ENCODE measurements at regions not wholly inside any gene's neighbourhood (a gene's known extent, or its start where the extent isn't known, plus 50 kb on each side); places are given as distances from the start of the nearest gene placed in this dataset.

DNA sequence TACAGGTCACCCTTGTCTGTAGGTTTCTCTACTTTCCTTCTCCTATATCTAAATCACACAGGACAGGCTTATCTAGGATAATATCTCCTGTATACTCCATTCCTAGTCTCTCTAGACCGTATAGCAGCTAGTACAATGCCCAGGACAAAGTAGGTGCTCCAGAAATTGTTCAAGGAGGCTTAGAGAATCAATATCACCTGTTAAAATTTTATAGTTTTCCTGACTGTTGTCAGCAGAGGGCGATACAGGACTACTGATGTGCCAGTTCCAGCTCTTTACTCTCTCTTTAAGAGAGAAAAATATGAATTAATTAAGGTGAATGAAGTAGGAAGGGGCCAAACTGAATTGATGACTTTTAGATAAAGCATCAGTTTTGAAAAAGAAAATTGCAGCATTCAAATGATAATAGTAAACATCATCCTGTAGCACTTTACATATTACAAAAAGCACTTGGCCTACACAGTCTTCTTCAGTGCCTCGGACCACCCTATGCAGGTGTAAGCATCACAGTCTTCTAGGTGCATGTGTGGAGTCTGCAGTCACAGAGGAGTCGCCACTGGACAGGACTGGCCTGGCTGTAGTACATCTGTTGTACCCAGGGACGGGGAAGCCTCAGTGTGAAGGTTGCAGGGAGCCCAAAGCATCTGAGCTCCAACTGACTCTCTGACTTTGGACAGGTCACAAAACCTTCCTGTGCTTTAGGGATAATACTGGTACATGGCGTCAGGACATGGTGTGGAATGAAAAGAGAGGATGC is 61.9 kb upstream of the MAX start:
- TF ChIP-seq CTCF (IDR thresholded peaks at IDR 0.05) (no peak), POLR2A (IDR thresholded peaks at IDR 0.05) (no peak)
- WGBS, 2 donors: 42 to 48% methylated on average over 6 of the region's 6 CpGs
- intact Hi-C loops (cut with DNase I; ENCODE audit: low total_unique reads): loop anchor here (10.0 kb wide), 2 partner anchors 661 to 791 kb away; no protein-coding TSS in a partner anchor
- DNase-seq (ENCODE audit: low spot score in 2 of 2): no peak
- no peak overlapping the region for H3K4me3 ChIP-seq (ENCODE audit: low read depth, poor library complexity, severe bottlenecking)

GRCh38 chr14:65164825-65165135 is 62.5 kb upstream of the MAX start:
- DNase-seq (ENCODE audit: low spot score in 2 of 2): no peak
- no peak overlapping the region for H3K4me3 ChIP-seq (ENCODE audit: low read depth, poor library complexity, severe bottlenecking)
- intact Hi-C loops (cut with DNase I; ENCODE audit: low total_unique reads): loop anchor here (10.0 kb wide), 2 partner anchors 660 to 790 kb away; no protein-coding TSS in a partner anchor
- TF ChIP-seq POLR2A (IDR thresholded peaks at IDR 0.05) (no peak), CTCF (IDR thresholded peaks at IDR 0.05) (no peak)
- WGBS, 2 donors: 84 to 93% methylated on average over 3 of the region's 3 CpGs

DNA sequence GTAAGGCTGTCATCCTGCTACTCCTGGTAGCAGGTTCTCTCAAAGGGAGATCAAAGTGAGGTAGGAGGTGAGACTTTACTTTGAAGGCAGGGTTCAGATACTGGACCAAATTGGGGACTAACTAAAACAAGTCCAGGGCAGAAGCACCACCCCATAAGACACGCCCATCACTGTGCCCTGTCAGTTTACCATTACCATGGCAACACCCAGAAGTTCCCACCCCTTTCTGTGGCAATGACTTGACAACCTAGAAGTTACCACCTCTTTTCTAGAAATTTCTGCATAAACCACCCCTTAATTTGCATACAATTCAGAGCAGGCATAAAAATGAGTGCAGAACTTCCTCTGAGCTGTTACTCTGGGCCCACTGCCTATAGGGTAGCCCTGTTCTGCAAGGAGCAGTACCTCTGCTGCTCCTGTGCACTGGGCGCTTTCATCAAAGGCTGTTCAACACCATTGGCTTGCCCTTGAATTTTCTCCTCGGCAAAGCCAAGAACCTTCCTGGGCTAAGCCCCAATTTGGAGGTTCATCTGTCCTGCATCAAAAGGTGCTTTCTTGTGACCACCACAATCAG is 64.8 kb upstream of the MAX start:
- no peak for TF ChIP-seq POLR2A (IDR thresholded peaks at IDR 0.05)
- TF ChIP-seq CTCF (IDR thresholded peaks at IDR 0.05): no peak
- WGBS, 2 donors: 92 to 98% methylated on average over 3 of the region's 3 CpGs
- no peak for DNase-seq (ENCODE audit: low spot score in 2 of 2)
- intact Hi-C loops (cut with DNase I; ENCODE audit: low total_unique reads): loop anchor here (10.0 kb wide), 2 partner anchors 658 to 788 kb away; no protein-coding TSS in a partner anchor
- H3K4me3 ChIP-seq (ENCODE audit: low read depth, poor library complexity, severe bottlenecking): no peak overlapping the region

DNA sequence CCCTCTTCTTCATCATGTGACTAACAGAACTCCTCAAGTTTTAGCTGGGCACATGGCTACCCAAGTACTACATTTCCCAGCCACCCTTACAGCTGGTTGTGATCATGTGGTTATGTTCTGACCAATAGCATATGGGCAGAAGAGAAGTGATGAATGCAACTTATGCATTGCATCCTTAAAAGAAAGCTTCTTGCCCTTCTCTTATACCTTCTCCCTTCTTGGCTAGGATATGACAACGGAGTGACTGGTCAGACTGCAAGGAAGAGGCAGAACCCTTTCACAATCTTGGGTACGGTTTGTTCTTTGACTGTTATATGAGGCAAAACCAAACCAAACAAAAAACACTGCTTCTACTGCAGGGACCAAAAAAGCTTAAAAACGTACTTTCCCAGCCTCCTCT is 66.5 kb upstream of the MAX start:
- intact Hi-C loops (cut with DNase I; ENCODE audit: low total_unique reads): loop anchor here (10.0 kb wide), 2 partner anchors 656 to 786 kb away; no protein-coding TSS in a partner anchor
- WGBS, 2 donors: 78 to 80% methylated on average over 3 of the region's 3 CpGs
- TF ChIP-seq CTCF (IDR thresholded peaks at IDR 0.05) (no peak), POLR2A (IDR thresholded peaks at IDR 0.05) (no peak)
- DNase-seq (ENCODE audit: low spot score in 2 of 2): no peak
- no peak overlapping the region for H3K4me3 ChIP-seq (ENCODE audit: low read depth, poor library complexity, severe bottlenecking)

GRCh38 chr14:65169351-65169750 is 67.0 kb upstream of the MAX start:
- 39 to 62% methylated on average over 1 of the region's 1 CpG for WGBS, 2 donors
- DNase-seq (ENCODE audit: low spot score in 2 of 2): no peak
- H3K4me3 ChIP-seq (ENCODE audit: low read depth, poor library complexity, severe bottlenecking): no peak overlapping the region
- no peak for TF ChIP-seq CTCF (IDR thresholded peaks at IDR 0.05)
- intact Hi-C loops (cut with DNase I; ENCODE audit: low total_unique reads): loop anchor here (10.0 kb wide), 2 partner anchors 655 to 785 kb away; no protein-coding TSS in a partner anchor
